Gastrocnemius medialis (tissue), 4 donors: ENCODE measurements at regions not wholly inside any gene's neighbourhood (a gene's known extent, or its start where the extent isn't known, plus 50 kb on each side); places are given as distances from the start of the nearest gene placed in this dataset.

ENCODE experiments used
- ATAC-seq, 2 donors: fragments of 150-250 bp; one replicate each; pipeline ENCODE4 v1.9.1; 2016
- DNase-seq, 2 donors: peaks; one replicate each; pipeline ENCODE4 v3.0.0-alpha.2; 2019
- H3K27ac ChIP-seq, 4 donors: fragments of 200-600 bp; sonication (generic); 1 replicate in 1 of 4; 2 replicates in 3 of 4; pipeline ENCODE4 v1.5.1; 2016 to 2018; ENCODE audit warnings: mild to moderate bottlenecking in 2 of 4, moderate library complexity in 1 of 4
- H3K27me3 ChIP-seq, 3 donors: fragments of 200-600 bp; sonication (generic) in 2 of 3; 1 replicate in 1 of 3; 2 replicates in 2 of 3; pipeline versions ENCODE4 v1.5.1 to v1.6.0; 2016 to 2019; ENCODE audit warnings: mild to moderate bottlenecking in 1 of 3, moderate library complexity in 1 of 3
- H3K36me3 ChIP-seq, 2 donors: fragments of 200-600 bp; sonication (generic) in 1 of 2; one replicate each; pipeline ENCODE4 v1.5.1; 2017 to 2018
- H3K4me1 ChIP-seq, 2 donors: fragments of 200-600 bp; sonication (generic) in 1 of 2; one replicate each; pipeline ENCODE4 v1.5.1; 2016 to 2017; ENCODE audit warnings: mild to moderate bottlenecking in 2 of 2
- H3K4me3 ChIP-seq, 4 donors: fragments of 200-600 bp; sonication (generic) in 3 of 4; 1 replicate in 1 of 4; 2 replicates in 3 of 4; pipeline ENCODE4 v1.5.1; 2016 to 2019; ENCODE audit warnings: mild to moderate bottlenecking in 2 of 4
- H3K9me3 ChIP-seq, 3 donors: fragments of 200-600 bp; sonication (generic) in 2 of 3; 1 replicate in 1 of 3; 2 replicates in 2 of 3; pipeline ENCODE4 v1.5.1; 2016 to 2019
- CTCF ChIP-seq, 5 experiments: fragments of 450-650 bp in 3 of 5; fragments of 200-600 bp in 2 of 5; sonication (generic) in 2 of 5; IDR thresholded peaks in 4 of 5; conservative IDR thresholded peaks in 1 of 5; 1 replicate in 4 of 5; 2 replicates in 1 of 5; pipeline ENCODE4 v1.5.1; 2016 to 2019; ENCODE audit warnings: antibody characterized with exemption in 5 of 5, mild to moderate bottlenecking in 3 of 5, moderate library complexity in 3 of 5
- POLR2A ChIP-seq, 2 donors: fragments of 450-650 bp; IDR thresholded peaks; one replicate each; pipeline ENCODE4 v1.6.1; 2017; ENCODE audit warnings: antibody characterized with exemption in 2 of 2, mild to moderate bottlenecking in 2 of 2, moderate library complexity in 2 of 2
- in situ Hi-C, 4 donors: fragments of 200-750 bp; cut with MboI; loops; one replicate each; pipeline versions ENCODE4 v1.15.0 to v1.8.0; 2017; ENCODE audit warnings: low sequenced_read_pairs in 4 of 4
- intact Hi-C: fragments of 100-400 bp; cut with DNase I; formaldehyde crosslinking; loops from one replicate; pipeline ENCODE4 v1.15.1; 2023; ENCODE audit warnings: low total_unique reads

- Histone ChIP-seq H3K4me3 (no peak overlapping the region), H3K27me3 (no peaks in the 10 kb centered on the region), H3K9me3 (no peaks in the 10 kb centered on the region), H3K36me3 (no peaks in the 10 kb centered on the region), H3K4me1 (no peaks in the 10 kb centered on the region), H3K27ac (no peak overlapping the region)
- DNase-seq (no peak), ATAC-seq (no peak)
- no peak for TF ChIP-seq CTCF (IDR thresholded peaks at IDR 0.05 in 4 of 5, conservative IDR thresholded peaks at IDR 0.05 in 1 of 5)
- no peak for TF ChIP-seq POLR2A (IDR thresholded peaks at IDR 0.05)
- intact Hi-C loops, result no loop called here
- in situ Hi-C loops, result loop anchor here in 2 of 4 donors (10.0 kb wide), 2 partner anchors 314 to 534 kb away; no protein-coding TSS in a partner anchor
Observed at GRCh38 chr1:99170516-99170915, 93.8 kb upstream of the PLPPR4 start.

GRCh38 chr1:99171184-99171813, 93.0 kb upstream of the PLPPR4 start:
- Histone ChIP-seq H3K27ac (no peak overlapping the region), H3K4me3 (no peak overlapping the region), H3K9me3 (no peaks in the 10 kb centered on the region), H3K36me3 (no peaks in the 10 kb centered on the region), H3K27me3 (no peaks in the 10 kb centered on the region), H3K4me1 (no peaks in the 10 kb centered on the region)
- no peak for ATAC-seq
- DNase-seq, result no peak
- TF ChIP-seq CTCF (IDR thresholded peaks at IDR 0.05 in 4 of 5, conservative IDR thresholded peaks at IDR 0.05 in 1 of 5), result no peak
- intact Hi-C loops, result no loop called here
- in situ Hi-C loops, result loop anchor here in 2 of 4 donors (10.0 kb wide), 2 partner anchors 314 to 534 kb away; no protein-coding TSS in a partner anchor

GRCh38 chr1:99173282-99173681, 91.0 kb upstream of the PLPPR4 start:
- Histone ChIP-seq H3K27ac (no peak overlapping the region), H3K36me3 (no peaks in the 10 kb centered on the region), H3K27me3 (no peaks in the 10 kb centered on the region), H3K9me3 (no peaks in the 10 kb centered on the region), H3K4me3 (no peak overlapping the region), H3K4me1 (no peaks in the 10 kb centered on the region)
- no peak for TF ChIP-seq POLR2A (IDR thresholded peaks at IDR 0.05)
- TF ChIP-seq CTCF (IDR thresholded peaks at IDR 0.05 in 4 of 5, conservative IDR thresholded peaks at IDR 0.05 in 1 of 5), result no peak
- intact Hi-C loops, result no loop called here
- no peak for DNase-seq
- in situ Hi-C loops, result loop anchor here in 2 of 4 donors (10.0 kb wide), 2 partner anchors 312 to 532 kb away; no protein-coding TSS in a partner anchor
- ATAC-seq, result no peak

GRCh38 chr1:99173900-99174299, 90.4 kb upstream of the PLPPR4 start:
- no peak overlapping the region for H3K4me3 ChIP-seq
- no peaks in the 10 kb centered on the region for H3K36me3 ChIP-seq
- ATAC-seq, result no peak
- TF ChIP-seq POLR2A (IDR thresholded peaks at IDR 0.05), result no peak
- TF ChIP-seq CTCF (IDR thresholded peaks at IDR 0.05 in 4 of 5, conservative IDR thresholded peaks at IDR 0.05 in 1 of 5), result no peak
- intact Hi-C loops, result no loop called here
- H3K27me3 ChIP-seq, result no peaks in the 10 kb centered on the region
- no peak for DNase-seq
- in situ Hi-C loops, result loop anchor here in 2 of 4 donors (10.0 kb wide), 2 partner anchors 311 to 531 kb away; no protein-coding TSS in a partner anchor
- H3K9me3 ChIP-seq, result no peaks in the 10 kb centered on the region
- no peaks in the 10 kb centered on the region for H3K4me1 ChIP-seq
- H3K27ac ChIP-seq, result no peak overlapping the region
